T-cell (primary cell): ENCODE measurements at regions not wholly inside any gene's neighbourhood (a gene's known extent, or its start where the extent isn't known, plus 50 kb on each side); places are given as distances from the start of the nearest gene placed in this dataset.

ENCODE experiments used
- ATAC-seq, 4 experiments: fragments of 200-7000 bp in 3 of 4; fragments of 150-1000 bp in 1 of 4; cut with Tn5 transposase; replicated peaks in 1 of 4; 1 replicate in 3 of 4; 2 replicates in 1 of 4; pipeline ENCODE4 v1.10.0; 2021; ENCODE audit warnings: moderate library complexity in 3 of 4, mild to moderate bottlenecking in 2 of 4, moderate number of reproducible peaks in 1 of 4
- CTCF ChIA-PET, 2 donors: fragments of 300-600 bp; sonication (Branson Sonifier 250); formaldehyde crosslinking; loops; one replicate each; lab custom pipeline; 2022; ENCODE audit warnings: antibody characterized with exemption in 2 of 2; lab: Charles Lee
- POLR2A ChIA-PET, 2 donors: fragments of 300-600 bp; sonication (Branson Sonifier 250); formaldehyde crosslinking; loops; one replicate each; lab custom pipeline; 2022; ENCODE audit warnings: antibody characterized with exemption in 2 of 2; lab: Charles Lee
- DNase-seq, 35 experiments: peaks; one replicate each; pipeline versions ENCODE4 v3.0.0 to v3.0.0-alpha.2; 2013 to 2023
- H3K27ac ChIP-seq: one replicate; pipeline ENCODE4 v1.5.1; 2013; ENCODE audit warnings: low read length
- H3K27me3 ChIP-seq, 2 experiments: replicated peaks in 1 of 2; 1 replicate in 1 of 2; 2 replicates in 1 of 2; pipeline versions ENCODE4 v1.6.1 to v1.7.0; 2013; ENCODE audit warnings: low read length in 1 of 2, mixed read lengths in 1 of 2; ENCODE audit not compliant: control insufficient read depth in 2 of 2, insufficient read depth in 2 of 2; ENCODE audit errors: extremely low read depth in 1 of 2
- H3K36me3 ChIP-seq, 2 donors: 1 replicate in 1 of 2; 2 replicates in 1 of 2; pipeline versions ENCODE4 v1.6.1 to v1.7.0; 2013; ENCODE audit warnings: low read length in 1 of 2; ENCODE audit not compliant: control insufficient read depth in 2 of 2, insufficient read depth in 1 of 2; ENCODE audit errors: extremely low read depth in 1 of 2
- H3K4me1 ChIP-seq, 2 experiments: 1 replicate in 1 of 2; 2 replicates in 1 of 2; pipeline versions ENCODE4 v1.6.1 to v1.7.0; 2013; ENCODE audit warnings: low read length in 2 of 2, mixed read lengths in 1 of 2; ENCODE audit not compliant: insufficient read depth in 2 of 2, control insufficient read depth in 1 of 2; ENCODE audit errors: extremely low read depth in 1 of 2
- H3K4me3 ChIP-seq, 2 donors: 1 replicate in 1 of 2; 2 replicates in 1 of 2; pipeline versions ENCODE4 v1.5.1 to v1.7.0; 2013; ENCODE audit warnings: mild to moderate bottlenecking in 2 of 2, low read length in 1 of 2, moderate library complexity in 1 of 2; ENCODE audit not compliant: control insufficient read depth in 1 of 2; ENCODE audit errors: extremely low read depth in 1 of 2
- H3K9me3 ChIP-seq: 2 replicates; pipeline ENCODE4 v1.7.0; 2013
- H3K27ac Mint-ChIP-seq, 2 donors: one replicate each; pipeline ENCODE4 v1.8.0; 2020 to 2021; ENCODE audit warnings: mild to moderate bottlenecking in 2 of 2, mixed read lengths in 2 of 2
- H3K27me3 Mint-ChIP-seq, 2 donors: one replicate each; pipeline ENCODE4 v1.8.0; 2021 to 2022; ENCODE audit warnings: mixed read lengths in 2 of 2
- H3K36me3 Mint-ChIP-seq: one replicate; pipeline ENCODE4 v1.8.0; 2021; ENCODE audit warnings: mixed read lengths
- H3K4me1 Mint-ChIP-seq, 3 donors: one replicate each; pipeline ENCODE4 v1.8.0; 2020 to 2022; ENCODE audit warnings: mixed read lengths in 3 of 3, mild to moderate bottlenecking in 1 of 3
- H3K4me3 Mint-ChIP-seq, 3 donors: one replicate each; pipeline ENCODE4 v1.8.0; 2020 to 2022; ENCODE audit warnings: mild to moderate bottlenecking in 3 of 3, mixed read lengths in 3 of 3, moderate library complexity in 3 of 3
- H3K9me3 Mint-ChIP-seq, 3 donors: one replicate each; pipeline ENCODE4 v1.8.0; 2020 to 2022; ENCODE audit warnings: mixed read lengths in 3 of 3
- WGBS: methylation state at CpG from one replicate; pipeline ENCODE4 v1.1.5; 2013; ENCODE audit warnings: missing lambda C conversion rate; ENCODE audit not compliant: insufficient coverage; 5-methylcytosine and 5-hydroxymethylcytosine counted together

GRCh38 chr15:95958382-95958781 is 372.1 kb upstream of the NR2F2 start:
- H3K4me1 Mint-ChIP-seq = no peaks in the 10 kb centered on the region
- no peaks in the 10 kb centered on the region for H3K27me3 ChIP-seq
- H3K4me3 Mint-ChIP-seq = no peak overlapping the region
- ATAC-seq (no peak), DNase-seq (no peak)
- H3K4me3 ChIP-seq = no peak overlapping the region
- no peaks in the 10 kb centered on the region for H3K36me3 ChIP-seq
- ChIA-PET CTCF (no interaction called here), POLR2A (no interaction called here)
- peaks cover 0 to 9% of the 10 kb centered on the region in 2 donors for H3K27me3 Mint-ChIP-seq
- H3K9me3 Mint-ChIP-seq = peaks cover 16 to 29% (median 21%) of the 10 kb centered on the region in 3 donors
- no peaks in the 10 kb centered on the region for H3K9me3 ChIP-seq
- H3K36me3 Mint-ChIP-seq = no peaks in the 10 kb centered on the region
- H3K27ac ChIP-seq = no peak overlapping the region
- H3K27ac Mint-ChIP-seq = no peak overlapping the region
- H3K4me1 ChIP-seq = no peaks in the 10 kb centered on the region
- 72% methylated on average over 4 of the region's 5 CpGs for WGBS

- Histone ChIP-seq H3K27me3 (peaks cover 0 to 2% of the 10 kb centered on the region in 2 experiments), H3K27ac (no peak overlapping the region), H3K4me1 (no peaks in the 10 kb centered on the region), H3K36me3 (no peaks in the 10 kb centered on the region), H3K4me3 (no peak overlapping the region), H3K9me3 (no peaks in the 10 kb centered on the region)
- DNase-seq (no peak), ATAC-seq (no peak)
- 89% methylated on average over 3 of the region's 5 CpGs for WGBS
- Mint-ChIP-seq H3K9me3 (peaks cover 0 to 6% (median 0%) of the 10 kb centered on the region in 3 donors), H3K4me1 (no peaks in the 10 kb centered on the region), H3K27me3 (peaks cover 6 to 8% of the 10 kb centered on the region in 2 donors), H3K27ac (no peak overlapping the region), H3K36me3 (no peaks in the 10 kb centered on the region), H3K4me3 (no peak overlapping the region)
- CTCF ChIA-PET = no interaction called here
- POLR2A ChIA-PET = no interaction called here
Observed at GRCh38 chr15:95968856-95969255, 361.6 kb upstream of the NR2F2 start.

GRCh38 chr15:95970326-95970725 is 360.2 kb upstream of the NR2F2 start:
- ATAC-seq = no peak
- Histone ChIP-seq H3K36me3 (no peaks in the 10 kb centered on the region), H3K27me3 (peaks cover 0 to 2% of the 10 kb centered on the region in 2 experiments), H3K4me1 (no peaks in the 10 kb centered on the region), H3K27ac (no peak overlapping the region), H3K9me3 (no peaks in the 10 kb centered on the region), H3K4me3 (no peak overlapping the region)
- no peak for DNase-seq
- no peak overlapping the region for H3K4me3 Mint-ChIP-seq
- WGBS = no CpG with 5 or more reads among the region's 3 CpGs
- peaks cover 0 to under 1% (median 0%) of the 10 kb centered on the region in 3 donors for H3K9me3 Mint-ChIP-seq
- H3K27me3 Mint-ChIP-seq = peaks cover 6 to 8% of the 10 kb centered on the region in 2 donors
- H3K27ac Mint-ChIP-seq = no peak overlapping the region
- H3K4me1 Mint-ChIP-seq = no peaks in the 10 kb centered on the region
- no peaks in the 10 kb centered on the region for H3K36me3 Mint-ChIP-seq
- POLR2A ChIA-PET = interaction anchor here in 1 of 2 donors (0.6 kb wide), 1 partner anchor 32 kb away, joined by 3 read pairs; no protein-coding TSS in a partner anchor
- CTCF ChIA-PET = interaction anchor here in 1 of 2 donors (0.7 kb wide), 1 partner anchor 254 kb away, joined by 4 read pairs; no protein-coding TSS in a partner anchor

- Histone ChIP-seq H3K27ac (no peak overlapping the region), H3K27me3 (peaks cover 0 to 2% of the 10 kb centered on the region in 2 experiments), H3K4me3 (no peak overlapping the region), H3K4me1 (no peaks in the 10 kb centered on the region), H3K9me3 (no peaks in the 10 kb centered on the region), H3K36me3 (no peaks in the 10 kb centered on the region)
- ChIA-PET POLR2A (interaction anchor here in 1 of 2 donors (0.6 kb wide), 1 partner anchor 15 kb away, joined by 3 read pairs; no protein-coding TSS in a partner anchor), CTCF (no interaction called here)
- ATAC-seq (no peak), DNase-seq (no peak)
- H3K36me3 Mint-ChIP-seq = no peaks in the 10 kb centered on the region
- H3K4me3 Mint-ChIP-seq = no peak overlapping the region
- 14% methylated on average over 2 of the region's 6 CpGs for WGBS
- H3K27ac Mint-ChIP-seq = no peak overlapping the region
- H3K9me3 Mint-ChIP-seq = peaks cover 0 to 4% (median 0%) of the 10 kb centered on the region in 3 donors
- H3K4me1 Mint-ChIP-seq = no peaks in the 10 kb centered on the region
- H3K27me3 Mint-ChIP-seq = peaks cover 6 to 8% of the 10 kb centered on the region in 2 donors
Observed at GRCh38 chr15:95972041-95972553, 358.4 kb upstream of the NR2F2 start.

GRCh38 chr15:95972812-95973211 is 357.7 kb upstream of the NR2F2 start:
- Mint-ChIP-seq H3K4me1 (no peaks in the 10 kb centered on the region), H3K27ac (no peak overlapping the region), H3K4me3 (no peak overlapping the region), H3K36me3 (no peaks in the 10 kb centered on the region), H3K27me3 (peaks cover 6 to 8% of the 10 kb centered on the region in 2 donors), H3K9me3 (peaks cover 0 to 4% (median 0%) of the 10 kb centered on the region in 3 donors)
- DNase-seq (no peak), ATAC-seq (no peak)
- Histone ChIP-seq H3K36me3 (no peaks in the 10 kb centered on the region), H3K27ac (no peak overlapping the region), H3K4me1 (no peaks in the 10 kb centered on the region), H3K4me3 (no peak overlapping the region), H3K9me3 (no peaks in the 10 kb centered on the region), H3K27me3 (peaks cover 0 to 2% of the 10 kb centered on the region in 2 experiments)
- ChIA-PET CTCF (no interaction called here), POLR2A (no interaction called here)
- 100% methylated on average over 3 of the region's 4 CpGs for WGBS

GRCh38 chr15:95973566-95974256 is 356.8 kb upstream of the NR2F2 start:
- Histone ChIP-seq H3K27ac (no peak overlapping the region), H3K4me3 (no peak overlapping the region), H3K27me3 (peaks cover 0 to 2% of the 10 kb centered on the region in 2 experiments), H3K4me1 (no peaks in the 10 kb centered on the region), H3K36me3 (no peaks in the 10 kb centered on the region), H3K9me3 (no peaks in the 10 kb centered on the region)
- WGBS = 80% methylated on average over 2 of the region's 7 CpGs
- Mint-ChIP-seq H3K36me3 (no peaks in the 10 kb centered on the region), H3K27me3 (peaks cover 6 to 8% of the 10 kb centered on the region in 2 donors), H3K4me1 (no peaks in the 10 kb centered on the region), H3K9me3 (peaks cover 0 to 4% (median 0%) of the 10 kb centered on the region in 3 donors), H3K27ac (no peak overlapping the region), H3K4me3 (no peak overlapping the region)
- CTCF ChIA-PET = no interaction called here
- ATAC-seq = no peak
- DNase-seq = no peak
- POLR2A ChIA-PET = no interaction called here
